HEK293T (cell line): ENCODE measurements at regions not wholly inside any gene's neighbourhood (a gene's known extent, or its start where the extent isn't known, plus 50 kb on each side); places are given as distances from the start of the nearest gene placed in this dataset.
A peak's percentile ranks its signal among the peaks of the same experiment; 100 is the strongest.

Experiments
- CTCF ChIA-PET: fragments of 350-600 bp; formaldehyde crosslinking; extraction: SDS; loops from one replicate; lab custom pipeline; 2021; ENCODE audit warnings: antibody characterized with exemption, inconsistent platforms; lab: Yijun Ruan, JAX
- POLR2A ChIA-PET: fragments of 350-600 bp; formaldehyde crosslinking; extraction: SDS; loops from one replicate; lab custom pipeline; 2020; ENCODE audit warnings: antibody characterized with exemption, inconsistent platforms; lab: Yijun Ruan, JAX
- DNase-seq: peaks from one replicate; pipeline ENCODE4 v3.0.0; 2012; ENCODE audit warnings: mixed read lengths; ENCODE audit errors: extremely low spot score
- ARNT ChIP-seq: fragments of 450-650 bp; IDR thresholded peaks from 2 replicates; pipeline ENCODE4 v1.6.1; 2017; ENCODE audit warnings: mild to moderate bottlenecking
- BHLHE40 ChIP-seq: fragments of 450-650 bp; IDR thresholded peaks from 2 replicates; pipeline ENCODE4 v1.6.1; 2016; ENCODE audit warnings: mild to moderate bottlenecking, moderate library complexity, borderline replicate concordance
- CTBP1 ChIP-seq: fragments of 450-650 bp; IDR thresholded peaks from 2 replicates; pipeline ENCODE4 v1.6.1; 2016; ENCODE audit warnings: borderline replicate concordance
- ELF4 ChIP-seq: fragments of 450-650 bp; IDR thresholded peaks from 2 replicates; pipeline ENCODE4 v1.6.1; 2017; ENCODE audit warnings: antibody characterized with exemption
- FOXA1 ChIP-seq: fragments of 450-650 bp; IDR thresholded peaks from 2 replicates; pipeline ENCODE4 v1.6.1; 2016; ENCODE audit warnings: mild to moderate bottlenecking
- FOXK2 ChIP-seq: fragments of 450-650 bp; IDR thresholded peaks from 2 replicates; pipeline ENCODE4 v1.6.1; 2016; ENCODE audit warnings: mild to moderate bottlenecking
- FOXM1 ChIP-seq: fragments of 450-650 bp; IDR thresholded peaks from 2 replicates; pipeline ENCODE4 v1.6.1; 2017; ENCODE audit warnings: mild to moderate bottlenecking, borderline replicate concordance
- HDGF ChIP-seq: fragments of 450-650 bp; IDR thresholded peaks from 2 replicates; pipeline ENCODE4 v1.6.1; 2017; ENCODE audit warnings: antibody characterized with exemption, borderline replicate concordance
- L3MBTL2 ChIP-seq: fragments of 450-650 bp; conservative IDR thresholded peaks from 2 replicates; pipeline ENCODE4 v1.6.1; 2016; ENCODE audit warnings: mild to moderate bottlenecking
- LEF1 ChIP-seq: fragments of 450-650 bp; IDR thresholded peaks from 2 replicates; pipeline ENCODE4 v1.6.1; 2017; ENCODE audit warnings: mild to moderate bottlenecking, borderline replicate concordance
- NFRKB ChIP-seq: fragments of 450-650 bp; IDR thresholded peaks from 2 replicates; pipeline ENCODE4 v1.6.1; 2016; ENCODE audit warnings: mild to moderate bottlenecking, moderate library complexity
- PKNOX1 ChIP-seq: fragments of 450-650 bp; IDR thresholded peaks from 2 replicates; pipeline ENCODE4 v1.6.1; 2016
- SP1 ChIP-seq: fragments of 450-650 bp; IDR thresholded peaks from 2 replicates; pipeline ENCODE4 v1.6.1; 2017
- SUZ12 ChIP-seq: fragments of 450-650 bp; IDR thresholded peaks from 2 replicates; pipeline ENCODE4 v1.6.1; 2016; ENCODE audit warnings: mild to moderate bottlenecking
- TARDBP ChIP-seq: fragments of 450-650 bp; IDR thresholded peaks from 2 replicates; pipeline ENCODE4 v1.6.1; 2016
- ZNF384 ChIP-seq: fragments of 450-650 bp; IDR thresholded peaks from 2 replicates; pipeline ENCODE4 v1.6.1; 2016

GRCh38 chr1:168439456-168440375, 104.1 kb downstream of the XCL2 start:
- ChIA-PET POLR2A (no interaction called here), CTCF (interaction anchor here (0.7 to 2.7 kb wide), 10 partner anchors 11 to 170 kb away, joined by 3 to 17 read pairs (median 4); no protein-coding TSS in a partner anchor)

GRCh38 chr1:168438626-168439025, 105.2 kb downstream of the XCL2 start:
- POLR2A ChIA-PET: no interaction called here
- no peak for DNase-seq
- TF ChIP-seq ZNF384: no peak
- TF ChIP-seq CTBP1: no peak
- TF ChIP-seq L3MBTL2: no peak
- TF ChIP-seq SUZ12: no peak
- no peak for TF ChIP-seq FOXK2
- no peak for TF ChIP-seq LEF1
- CTCF ChIA-PET: interaction anchor here (1.6 to 2.7 kb wide), 4 partner anchors 10 to 165 kb away, joined by 3 to 17 read pairs (median 6); no protein-coding TSS in a partner anchor

More at GRCh38 chr1:168439456-168440375, 104.1 kb downstream of the XCL2 start:
- DNase-seq: peak; percentile 83
- TF ChIP-seq ARNT (no peak), LEF1 (no peak), TARDBP (no peak), NFRKB (no peak), SUZ12 (no peak), ELF4 (no peak)

- CTCF ChIA-PET: interaction anchor here (2.7 kb wide), 1 partner anchor 95 kb away, joined by 17 read pairs; no protein-coding TSS in a partner anchor
These were observed 106.0 kb downstream of the XCL2 start for GRCh38 chr1:168437821-168438220.

GRCh38 chr1:168435439-168435838, 108.4 kb downstream of the XCL2 start:
- no peak for DNase-seq
- TF ChIP-seq HDGF (no peak), ARNT (no peak), FOXA1 (no peak), BHLHE40 (no peak), FOXK2 (no peak), ZNF384 (no peak), TARDBP (no peak), ELF4 (no peak), SP1 (no peak), PKNOX1 (no peak), L3MBTL2 (no peak), LEF1 (no peak), CTBP1 (no peak), SUZ12 (no peak), FOXM1 (no peak), NFRKB (no peak)
- CTCF ChIA-PET: interaction anchor here (0.6 kb wide), 1 partner anchor 179 kb away, joined by 4 read pairs; no protein-coding TSS in a partner anchor
- POLR2A ChIA-PET: no interaction called here

More at GRCh38 chr1:168437821-168438220, 106.0 kb downstream of the XCL2 start:
- no peak for TF ChIP-seq PKNOX1
- TF ChIP-seq FOXA1: no peak
- no peak for TF ChIP-seq SUZ12
- no peak for TF ChIP-seq TARDBP
- TF ChIP-seq CTBP1: no peak
- POLR2A ChIA-PET: no interaction called here
- DNase-seq: no peak

- no peak for DNase-seq
- TF ChIP-seq L3MBTL2 (no peak), BHLHE40 (no peak), ZNF384 (no peak)
- CTCF ChIA-PET: interaction anchor here (1.0 to 1.6 kb wide), 2 partner anchors 10 to 90 kb away, joined by 3 to 4 read pairs; no protein-coding TSS in a partner anchor
- POLR2A ChIA-PET: no interaction called here
These were observed 110.6 kb downstream of the XCL2 start for GRCh38 chr1:168433238-168433637.

GRCh38 chr1:168431882-168432281, 111.9 kb downstream of the XCL2 start:
- CTCF ChIA-PET: interaction anchor here (1.3 kb wide), 1 partner anchor 89 kb away, joined by 5 read pairs; no protein-coding TSS in a partner anchor
- no peak for DNase-seq
- TF ChIP-seq HDGF (no peak), CTBP1 (no peak), PKNOX1 (no peak), FOXA1 (no peak), ELF4 (no peak), SP1 (no peak), TARDBP (no peak), FOXM1 (no peak), LEF1 (no peak), BHLHE40 (no peak)
- POLR2A ChIA-PET: no interaction called here
